ENCODE measurements at regions not wholly inside any gene's neighbourhood (a gene's known extent, or its start where the extent isn't known, plus 50 kb on each side); places are given as distances from the start of the nearest gene placed in this dataset.

DNA sequence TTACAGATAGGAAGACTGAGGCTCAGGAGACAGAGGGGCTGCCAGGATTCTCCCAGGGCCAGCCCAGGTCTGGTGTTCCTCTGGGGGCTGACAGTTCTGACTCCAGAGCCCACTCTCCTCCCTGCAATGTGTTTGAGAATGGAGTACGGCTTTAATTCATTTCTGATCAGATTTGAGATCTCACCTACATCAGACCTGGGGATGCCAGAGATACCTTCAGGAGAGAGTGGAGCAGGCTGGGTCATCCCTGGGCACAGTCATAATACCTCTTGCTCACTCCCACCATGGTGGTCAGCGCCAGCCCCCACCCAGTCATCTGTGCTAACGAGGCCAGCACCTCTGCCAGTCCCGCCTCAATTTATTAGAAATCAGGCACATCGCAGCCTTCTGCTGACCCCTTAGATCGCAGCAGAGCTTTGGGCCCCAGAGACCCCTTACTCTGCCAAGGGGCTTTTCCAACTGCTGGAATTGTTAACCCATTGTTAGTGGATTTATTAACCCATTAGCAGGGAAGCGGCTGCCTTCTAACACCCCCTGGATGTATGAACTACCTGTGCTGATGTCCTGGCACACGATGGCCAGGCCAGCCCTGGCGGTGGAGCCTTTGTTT is 352.1 kb downstream of the MATN1 start:
- TF ChIP-seq, protein P1, sequence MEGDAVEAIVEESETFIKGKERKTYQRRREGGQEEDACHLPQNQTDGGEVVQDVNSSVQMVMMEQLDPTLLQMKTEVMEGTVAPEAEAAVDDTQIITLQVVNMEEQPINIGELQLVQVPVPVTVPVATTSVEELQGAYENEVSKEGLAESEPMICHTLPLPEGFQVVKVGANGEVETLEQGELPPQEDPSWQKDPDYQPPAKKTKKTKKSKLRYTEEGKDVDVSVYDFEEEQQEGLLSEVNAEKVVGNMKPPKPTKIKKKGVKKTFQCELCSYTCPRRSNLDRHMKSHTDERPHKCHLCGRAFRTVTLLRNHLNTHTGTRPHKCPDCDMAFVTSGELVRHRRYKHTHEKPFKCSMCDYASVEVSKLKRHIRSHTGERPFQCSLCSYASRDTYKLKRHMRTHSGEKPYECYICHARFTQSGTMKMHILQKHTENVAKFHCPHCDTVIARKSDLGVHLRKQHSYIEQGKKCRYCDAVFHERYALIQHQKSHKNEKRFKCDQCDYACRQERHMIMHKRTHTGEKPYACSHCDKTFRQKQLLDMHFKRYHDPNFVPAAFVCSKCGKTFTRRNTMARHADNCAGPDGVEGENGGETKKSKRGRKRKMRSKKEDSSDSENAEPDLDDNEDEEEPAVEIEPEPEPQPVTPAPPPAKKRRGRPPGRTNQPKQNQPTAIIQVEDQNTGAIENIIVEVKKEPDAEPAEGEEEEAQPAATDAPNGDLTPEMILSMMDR (IDR thresholded peaks at IDR 0.05), result no peak
- no peaks in the 10 kb centered on the region for H3K4me1 ChIP-seq (ENCODE audit: low read depth)
- H3K4me3 ChIP-seq, result no peak overlapping the region
- H3K36me3 ChIP-seq (ENCODE audit: low read depth), result no peaks in the 10 kb centered on the region
- no peaks in the 10 kb centered on the region for H3K9me3 ChIP-seq
- no peak for DNase-seq
- ATAC-seq, result no peak
- intact Hi-C loops (cut with DNase I, micrococcal nuclease), result no loop called here

DNA sequence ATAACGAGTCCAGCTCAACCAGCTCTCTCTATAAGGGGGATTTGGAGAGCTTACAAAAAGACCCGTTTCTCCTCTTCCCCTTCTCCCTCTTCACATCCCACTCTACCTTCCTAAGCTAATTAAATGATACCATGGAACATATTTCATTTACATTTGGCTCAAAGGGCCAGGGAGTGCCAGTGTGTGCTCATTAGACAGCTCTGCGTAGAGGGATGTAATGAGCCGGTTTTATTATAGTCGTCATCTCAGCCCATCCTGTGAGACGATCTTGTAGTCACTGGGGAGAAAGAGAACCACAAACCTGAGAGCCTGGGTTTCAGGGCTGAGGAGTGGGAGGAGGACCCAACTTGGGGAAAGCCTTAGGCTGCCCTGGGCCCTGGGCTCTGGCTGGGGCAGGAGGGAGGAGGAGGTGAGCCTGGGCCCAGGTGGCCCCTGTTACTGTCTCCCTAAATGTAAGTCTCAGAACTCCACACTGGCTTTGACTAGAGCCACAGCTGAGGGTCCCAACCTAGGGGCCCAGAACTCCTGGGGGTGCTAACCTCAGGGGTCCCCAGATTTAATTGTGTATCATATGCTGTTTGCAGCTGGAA is 354.6 kb downstream of the MATN1 start:
- intact Hi-C loops (cut with DNase I, micrococcal nuclease), result no loop called here
- no peak overlapping the region for H3K4me3 ChIP-seq
- H3K36me3 ChIP-seq (ENCODE audit: low read depth), result no peaks in the 10 kb centered on the region
- DNase-seq (no peak), ATAC-seq (no peak)
- TF ChIP-seq, protein P1 (IDR thresholded peaks at IDR 0.05), result no peak
- H3K9me3 ChIP-seq, result no peaks in the 10 kb centered on the region
- H3K4me1 ChIP-seq (ENCODE audit: low read depth), result no peaks in the 10 kb centered on the region

DNA sequence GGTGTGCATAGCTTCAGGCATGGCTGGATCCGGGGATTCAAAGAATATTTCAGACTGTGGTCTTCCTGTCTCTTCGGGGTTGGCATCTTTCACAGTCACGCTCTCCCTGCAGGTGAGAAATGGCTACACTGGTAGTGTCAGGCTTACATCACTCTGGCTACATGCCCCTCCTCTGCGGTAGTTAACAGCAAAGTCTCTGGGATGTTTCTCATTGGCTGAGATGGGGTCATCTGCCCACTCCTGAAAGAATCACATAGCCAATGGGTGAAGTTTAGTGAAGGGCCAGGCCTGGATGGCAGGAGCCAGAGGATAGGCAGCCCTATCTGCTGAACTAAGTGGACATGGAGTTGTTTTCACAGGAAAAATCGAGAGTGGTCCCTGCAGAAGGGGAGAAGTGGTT is 356.5 kb downstream of the MATN1 start:
- no peak for DNase-seq
- intact Hi-C loops (cut with DNase I, micrococcal nuclease), result no loop called here
- TF ChIP-seq, protein P1 (IDR thresholded peaks at IDR 0.05), result no peak
- no peaks in the 10 kb centered on the region for H3K4me1 ChIP-seq (ENCODE audit: low read depth)
- no peak overlapping the region for H3K4me3 ChIP-seq
- no peaks in the 10 kb centered on the region for H3K9me3 ChIP-seq
- no peaks in the 10 kb centered on the region for H3K36me3 ChIP-seq (ENCODE audit: low read depth)
- no peak for ATAC-seq

DNA sequence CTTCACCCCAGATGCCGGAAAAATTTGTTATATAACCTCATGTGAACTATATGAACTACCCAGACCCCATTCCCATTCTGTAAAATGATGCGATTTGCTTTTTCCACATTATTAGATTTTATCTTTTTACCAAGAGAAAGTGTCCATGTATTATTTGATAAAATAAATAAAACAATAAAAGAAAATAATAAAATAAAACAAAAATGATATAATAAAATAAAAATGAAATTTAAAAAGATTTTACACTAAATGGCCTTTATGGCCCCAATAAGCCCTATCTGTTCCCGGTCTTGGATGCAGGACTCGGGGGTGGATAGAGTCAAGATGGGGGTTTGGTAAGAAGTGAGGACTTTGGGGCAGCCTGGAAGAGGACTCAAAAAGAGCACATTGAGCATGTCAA is 357.2 kb downstream of the MATN1 start:
- Histone ChIP-seq H3K4me3 (no peak overlapping the region), H3K9me3 (no peaks in the 10 kb centered on the region), H3K36me3 (ENCODE audit: low read depth) (no peaks in the 10 kb centered on the region), H3K4me1 (ENCODE audit: low read depth) (no peaks in the 10 kb centered on the region)
- ATAC-seq (no peak), DNase-seq (no peak)
- TF ChIP-seq, protein P1 (IDR thresholded peaks at IDR 0.05), result no peak
- intact Hi-C loops (cut with DNase I, micrococcal nuclease), result no loop called here

DNA sequence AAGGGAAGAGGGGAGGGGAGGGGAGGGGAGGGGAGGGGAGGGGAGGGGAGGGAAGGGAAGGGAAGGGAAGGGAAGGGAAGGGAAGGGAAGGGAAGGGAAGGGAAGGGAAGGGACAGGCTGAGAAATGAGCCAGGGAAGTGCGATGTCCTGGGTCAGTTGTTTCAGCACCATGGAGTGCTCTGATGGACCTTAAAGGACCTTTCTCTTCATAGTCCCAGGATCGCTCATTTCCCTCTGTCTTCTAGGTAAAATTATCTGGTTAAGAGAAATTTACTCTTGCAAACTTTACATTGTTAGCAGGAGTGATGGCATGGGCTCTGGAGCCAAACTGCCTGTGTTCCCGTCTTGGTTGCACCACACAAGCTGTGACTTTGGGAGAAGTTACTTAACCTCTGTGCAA is 357.8 kb downstream of the MATN1 start:
- Histone ChIP-seq H3K4me3 (no peak overlapping the region), H3K36me3 (ENCODE audit: low read depth) (no peaks in the 10 kb centered on the region), H3K9me3 (no peaks in the 10 kb centered on the region), H3K4me1 (ENCODE audit: low read depth) (no peaks in the 10 kb centered on the region)
- intact Hi-C loops (cut with DNase I, micrococcal nuclease), result no loop called here
- TF ChIP-seq, protein P1 (IDR thresholded peaks at IDR 0.05), result no peak
- DNase-seq, result no peak
- ATAC-seq, result no peak

Measured in mucosa of descending colon (tissue), 3 donors.